ENCODE measurements at regions not wholly inside any gene's neighbourhood (a gene's known extent, or its start where the extent isn't known, plus 50 kb on each side); places are given as distances from the start of the nearest gene placed in this dataset.

DNA sequence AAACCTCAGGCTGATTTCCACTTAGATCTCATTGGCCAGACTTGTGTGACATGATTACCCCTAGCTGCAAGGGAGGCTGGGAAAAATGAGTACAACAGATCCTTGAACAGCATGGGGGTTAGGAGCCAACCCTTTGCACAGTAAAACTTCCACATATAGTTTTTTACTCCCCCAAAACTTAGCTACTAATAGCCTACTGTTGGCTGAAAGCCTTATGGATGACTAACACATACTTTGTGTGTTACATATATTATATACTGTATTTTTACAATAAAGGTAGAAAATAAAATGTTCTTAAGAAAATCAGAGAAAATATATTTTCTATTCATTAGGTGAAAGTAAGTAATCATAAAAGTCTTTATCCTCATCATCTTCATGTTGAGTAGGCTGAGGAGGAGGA lies 217.4 kb downstream of the NMUR2 start:
- Mint-ChIP-seq H3K4me1 (no peaks in the 10 kb centered on the region), H3K36me3 (no peaks in the 10 kb centered on the region), H3K27ac (no peak overlapping the region), H3K27me3 (peaks cover 0 to 4% of the 10 kb centered on the region in 2 donors), H3K9me3 (peaks cover 0 to 6% (median under 1%) of the 10 kb centered on the region in 5 donors), H3K4me3 (no peak overlapping the region)
- Histone ChIP-seq H3K36me3 (ENCODE audit: insufficient read depth, low read length) (no peaks in the 10 kb centered on the region), H3K4me3 (ENCODE audit: low read length) (no peak overlapping the region), H3K4me1 (ENCODE audit: insufficient read depth, low read length) (no peaks in the 10 kb centered on the region), H3K9me3 (ENCODE audit: low read length) (no peaks in the 10 kb centered on the region), H3K27me3 (ENCODE audit: insufficient read depth, low read length, poor library complexity, severe bottlenecking) (no peaks in the 10 kb centered on the region), H3K27ac (ENCODE audit: low read depth, low read length) (no peak overlapping the region)
- POLR2A ChIA-PET = no interaction called here
- CTCF ChIA-PET = no interaction called here
- no peak for DNase-seq

DNA sequence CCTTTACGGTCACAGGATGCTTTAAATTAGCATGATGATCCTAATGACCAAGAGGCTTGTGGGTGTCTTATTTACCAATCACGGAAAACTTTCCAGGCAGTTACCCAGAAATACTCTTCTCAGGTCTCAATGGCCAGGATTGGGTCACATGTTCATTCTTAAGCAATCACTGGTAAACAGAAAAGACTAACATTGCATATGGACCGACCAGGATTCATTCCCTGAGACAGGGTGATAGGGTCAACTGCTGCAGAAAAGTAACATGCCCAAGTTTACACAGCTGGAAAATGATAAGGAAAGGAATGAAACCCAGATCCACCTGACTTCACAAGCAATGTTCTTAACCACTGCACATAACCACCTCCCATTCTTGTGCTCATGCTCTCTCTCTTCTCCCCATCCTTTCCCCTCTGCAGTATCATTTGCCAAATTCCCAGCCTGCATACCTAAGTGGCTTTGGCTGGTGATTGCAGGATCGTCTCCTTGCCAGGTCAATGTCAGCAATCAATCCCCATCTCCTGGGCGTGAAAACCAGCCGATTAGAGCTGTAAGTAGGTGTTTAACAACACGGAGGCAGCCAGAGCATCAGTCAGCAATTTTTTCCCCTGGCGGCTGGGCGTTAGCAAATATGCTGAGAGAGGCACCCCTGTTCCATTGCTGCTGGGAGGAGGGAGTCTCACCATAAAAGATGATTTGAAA lies 219.4 kb downstream of the NMUR2 start:
- H3K9me3 ChIP-seq (ENCODE audit: low read length) = no peaks in the 10 kb centered on the region
- no peak for DNase-seq

DNA sequence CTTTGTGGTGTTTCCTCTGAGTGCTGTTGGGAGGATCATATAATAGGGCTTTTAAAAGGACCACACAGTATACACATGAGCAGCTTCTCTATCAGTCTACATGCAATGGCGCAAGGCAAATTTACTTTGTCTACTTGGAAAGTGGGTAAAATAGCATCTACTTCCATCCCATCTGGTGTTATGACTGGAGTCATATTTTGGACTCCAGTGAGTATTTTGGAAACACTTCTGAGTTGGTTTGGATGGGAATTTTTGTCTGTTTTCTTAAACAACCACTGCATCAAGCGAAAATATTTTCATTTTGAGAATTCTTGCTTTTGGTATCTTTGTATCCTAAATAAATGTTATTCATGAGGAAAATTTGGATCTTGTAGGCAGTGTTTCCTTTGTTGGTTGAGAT lies 220.8 kb downstream of the NMUR2 start:
- Mint-ChIP-seq H3K9me3 (peaks cover 0 to 14% (median 7%) of the 10 kb centered on the region in 5 donors), H3K27me3 (peaks cover 0 to 4% of the 10 kb centered on the region in 2 donors), H3K4me1 (no peaks in the 10 kb centered on the region), H3K4me3 (no peak overlapping the region), H3K27ac (no peak overlapping the region), H3K36me3 (no peaks in the 10 kb centered on the region)
- ChIA-PET CTCF (no interaction called here), POLR2A (no interaction called here)
- Histone ChIP-seq H3K27me3 (ENCODE audit: insufficient read depth, low read length, poor library complexity, severe bottlenecking) (no peaks in the 10 kb centered on the region), H3K27ac (ENCODE audit: low read depth, low read length) (no peak overlapping the region), H3K4me1 (ENCODE audit: insufficient read depth, low read length) (no peaks in the 10 kb centered on the region), H3K4me3 (ENCODE audit: low read length) (no peak overlapping the region), H3K36me3 (ENCODE audit: insufficient read depth, low read length) (no peaks in the 10 kb centered on the region), H3K9me3 (ENCODE audit: low read length) (no peaks in the 10 kb centered on the region)
- DNase-seq = no peak

More for the DNA sequence above, 219.4 kb downstream of the NMUR2 start:
- no peaks in the 10 kb centered on the region for H3K27me3 ChIP-seq (ENCODE audit: insufficient read depth, low read length, poor library complexity, severe bottlenecking)
- H3K4me3 Mint-ChIP-seq = no peak overlapping the region
- no peaks in the 10 kb centered on the region for H3K4me1 Mint-ChIP-seq
- peaks cover 0 to 4% of the 10 kb centered on the region in 2 donors for H3K27me3 Mint-ChIP-seq
- H3K4me1 ChIP-seq (ENCODE audit: insufficient read depth, low read length) = no peaks in the 10 kb centered on the region
- no peaks in the 10 kb centered on the region for H3K36me3 ChIP-seq (ENCODE audit: insufficient read depth, low read length)
- H3K36me3 Mint-ChIP-seq = no peaks in the 10 kb centered on the region
- H3K9me3 Mint-ChIP-seq = peaks cover 0 to 6% (median 2%) of the 10 kb centered on the region in 5 donors
- peak overlapping the region in 1 of 8 donors; percentile 47 for H3K27ac Mint-ChIP-seq
- no peak overlapping the region for H3K4me3 ChIP-seq (ENCODE audit: low read length)
- ChIA-PET CTCF (no interaction called here), POLR2A (no interaction called here)
- no peak overlapping the region for H3K27ac ChIP-seq (ENCODE audit: low read depth, low read length)

- H3K36me3 ChIP-seq (ENCODE audit: insufficient read depth, low read length) = no peaks in the 10 kb centered on the region
- H3K36me3 Mint-ChIP-seq = peaks cover 0 to 1% (median 0%) of the 10 kb centered on the region in 3 donors
- H3K9me3 Mint-ChIP-seq = peaks cover 0 to 12% (median 7%) of the 10 kb centered on the region in 5 donors
- POLR2A ChIA-PET = no interaction called here
- no peak for DNase-seq
- H3K27me3 Mint-ChIP-seq = peaks cover 2 to 9% of the 10 kb centered on the region in 2 donors
- H3K27ac ChIP-seq (ENCODE audit: low read depth, low read length) = no peak overlapping the region
- H3K4me1 Mint-ChIP-seq = no peaks in the 10 kb centered on the region
- H3K27ac Mint-ChIP-seq = no peak overlapping the region
- H3K27me3 ChIP-seq (ENCODE audit: insufficient read depth, low read length, poor library complexity, severe bottlenecking) = no peaks in the 10 kb centered on the region
- H3K9me3 ChIP-seq (ENCODE audit: low read length) = no peaks in the 10 kb centered on the region
- CTCF ChIA-PET = no interaction called here
- H3K4me3 ChIP-seq (ENCODE audit: low read length) = no peak overlapping the region
- H3K4me1 ChIP-seq (ENCODE audit: insufficient read depth, low read length) = no peaks in the 10 kb centered on the region
- no peak overlapping the region for H3K4me3 Mint-ChIP-seq
Measured at GRCh38 chr5:152181461-152181860, 223.6 kb downstream of the NMUR2 start.

GRCh38 chr5:152178350-152178699 lies 226.8 kb downstream of the NMUR2 start:
- H3K27ac Mint-ChIP-seq = no peak overlapping the region
- Histone ChIP-seq H3K9me3 (ENCODE audit: low read length) (no peaks in the 10 kb centered on the region), H3K4me1 (ENCODE audit: insufficient read depth, low read length) (no peaks in the 10 kb centered on the region), H3K36me3 (ENCODE audit: insufficient read depth, low read length) (no peaks in the 10 kb centered on the region), H3K27ac (ENCODE audit: low read depth, low read length) (no peak overlapping the region), H3K4me3 (ENCODE audit: low read length) (no peak overlapping the region), H3K27me3 (ENCODE audit: insufficient read depth, low read length, poor library complexity, severe bottlenecking) (no peaks in the 10 kb centered on the region)
- POLR2A ChIA-PET = no interaction called here
- CTCF ChIA-PET = no interaction called here
- no peaks in the 10 kb centered on the region for H3K4me1 Mint-ChIP-seq
- peaks cover 0 to 4% (median 3%) of the 10 kb centered on the region in 3 donors for H3K36me3 Mint-ChIP-seq
- H3K9me3 Mint-ChIP-seq = peaks cover 0 to 15% (median 10%) of the 10 kb centered on the region in 5 donors
- H3K4me3 Mint-ChIP-seq = no peak overlapping the region
- H3K27me3 Mint-ChIP-seq = peaks cover 6 to 13% of the 10 kb centered on the region in 2 donors
- no peak for DNase-seq

- no peak for DNase-seq
- no peaks in the 10 kb centered on the region for H3K4me1 Mint-ChIP-seq
- no peak overlapping the region for H3K4me3 Mint-ChIP-seq
- Histone ChIP-seq H3K27me3 (ENCODE audit: insufficient read depth, low read length, poor library complexity, severe bottlenecking) (no peaks in the 10 kb centered on the region), H3K4me3 (ENCODE audit: low read length) (no peak overlapping the region), H3K27ac (ENCODE audit: low read depth, low read length) (no peak overlapping the region), H3K9me3 (ENCODE audit: low read length) (no peaks in the 10 kb centered on the region), H3K4me1 (ENCODE audit: insufficient read depth, low read length) (no peaks in the 10 kb centered on the region), H3K36me3 (ENCODE audit: insufficient read depth, low read length) (no peaks in the 10 kb centered on the region)
- ChIA-PET CTCF (no interaction called here), POLR2A (no interaction called here)
- H3K27me3 Mint-ChIP-seq = peaks cover 6 to 13% of the 10 kb centered on the region in 2 donors
- peaks cover 0 to 4% (median 3%) of the 10 kb centered on the region in 3 donors for H3K36me3 Mint-ChIP-seq
- H3K27ac Mint-ChIP-seq = no peak overlapping the region
- peaks cover 0 to 15% (median 10%) of the 10 kb centered on the region in 5 donors for H3K9me3 Mint-ChIP-seq
Measured at GRCh38 chr5:152177626-152178349, 227.3 kb downstream of the NMUR2 start.

DNA sequence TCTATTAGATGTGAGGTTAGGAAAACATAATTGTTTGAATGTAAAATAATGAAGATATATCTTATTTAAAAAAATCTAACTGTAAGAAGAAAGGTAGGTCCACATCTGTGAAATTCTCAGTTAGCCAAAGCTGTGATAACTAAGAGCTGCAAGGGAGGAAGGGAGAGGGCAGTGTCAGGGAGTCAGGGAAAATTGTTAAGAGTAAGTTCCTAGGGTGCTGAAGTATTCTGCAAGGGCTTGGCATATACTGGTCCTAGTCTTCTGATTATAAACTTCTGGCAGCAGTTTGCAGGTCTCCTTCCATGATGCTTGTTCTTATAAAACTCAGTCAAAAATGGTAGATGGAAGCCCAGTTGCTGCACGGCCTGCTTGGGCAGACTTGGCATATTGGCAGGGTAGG lies 233.2 kb downstream of the NMUR2 start:
- no peak for DNase-seq
- Mint-ChIP-seq H3K4me3 (no peak overlapping the region), H3K27me3 (peaks cover 4 to 9% of the 10 kb centered on the region in 2 donors), H3K36me3 (peaks cover 0 to 4% (median 2%) of the 10 kb centered on the region in 3 donors), H3K9me3 (peaks cover 0 to 3% (median 3%) of the 10 kb centered on the region in 5 donors), H3K27ac (no peak overlapping the region), H3K4me1 (no peaks in the 10 kb centered on the region)
- H3K9me3 ChIP-seq (ENCODE audit: low read length) = no peaks in the 10 kb centered on the region
- H3K27me3 ChIP-seq (ENCODE audit: insufficient read depth, low read length, poor library complexity, severe bottlenecking) = no peaks in the 10 kb centered on the region
- H3K27ac ChIP-seq (ENCODE audit: low read depth, low read length) = no peak overlapping the region
- ChIA-PET CTCF (no interaction called here), POLR2A (no interaction called here)
- H3K4me3 ChIP-seq (ENCODE audit: low read length) = no peak overlapping the region
- no peaks in the 10 kb centered on the region for H3K4me1 ChIP-seq (ENCODE audit: insufficient read depth, low read length)
- H3K36me3 ChIP-seq (ENCODE audit: insufficient read depth, low read length) = no peaks in the 10 kb centered on the region

GRCh38 chr5:152170350-152170749 lies 234.7 kb downstream of the NMUR2 start:
- H3K4me1 Mint-ChIP-seq = no peaks in the 10 kb centered on the region
- peaks cover 0 to 4% (median 2%) of the 10 kb centered on the region in 3 donors for H3K36me3 Mint-ChIP-seq
- H3K27me3 ChIP-seq (ENCODE audit: insufficient read depth, low read length, poor library complexity, severe bottlenecking) = no peaks in the 10 kb centered on the region
- no peaks in the 10 kb centered on the region for H3K9me3 ChIP-seq (ENCODE audit: low read length)
- no peak overlapping the region for H3K4me3 Mint-ChIP-seq
- ChIA-PET CTCF (no interaction called here), POLR2A (no interaction called here)
- H3K9me3 Mint-ChIP-seq = peaks cover 0 to 3% (median 3%) of the 10 kb centered on the region in 5 donors
- DNase-seq = no peak
- H3K27me3 Mint-ChIP-seq = peaks cover 2 to 5% of the 10 kb centered on the region in 2 donors
- no peak overlapping the region for H3K27ac Mint-ChIP-seq
- H3K4me3 ChIP-seq (ENCODE audit: low read length) = no peak overlapping the region
- no peaks in the 10 kb centered on the region for H3K36me3 ChIP-seq (ENCODE audit: insufficient read depth, low read length)
- H3K27ac ChIP-seq (ENCODE audit: low read depth, low read length) = no peak overlapping the region
- no peaks in the 10 kb centered on the region for H3K4me1 ChIP-seq (ENCODE audit: insufficient read depth, low read length)
